ENCODE measurements at regions not wholly inside any gene's neighbourhood (a gene's known extent, or its start where the extent isn't known, plus 50 kb on each side); places are given as distances from the start of the nearest gene placed in this dataset.
"Not testable (repeated sequence)": the region's sequence is repeated elsewhere in the genome, so short reads cannot be mapped to it uniquely, and the experiment has no call there.

GRCh38 chr1:117735045-117735992 lies 129.5 kb downstream of the TENT5C start:
- no peak for TF ChIP-seq CTCF (IDR thresholded peaks at IDR 0.05; ENCODE audit: extremely low read depth, insufficient read depth, missing control alignments)
- DNase-seq (ENCODE audit: low spot score), result peak; percentile 43
- in situ Hi-C loops (cut with MboI; ENCODE audit: low pct_unique_long_range_greater_than_20kb, low sequenced_read_pairs, unreplicated experiment), result no loop called here

DNA sequence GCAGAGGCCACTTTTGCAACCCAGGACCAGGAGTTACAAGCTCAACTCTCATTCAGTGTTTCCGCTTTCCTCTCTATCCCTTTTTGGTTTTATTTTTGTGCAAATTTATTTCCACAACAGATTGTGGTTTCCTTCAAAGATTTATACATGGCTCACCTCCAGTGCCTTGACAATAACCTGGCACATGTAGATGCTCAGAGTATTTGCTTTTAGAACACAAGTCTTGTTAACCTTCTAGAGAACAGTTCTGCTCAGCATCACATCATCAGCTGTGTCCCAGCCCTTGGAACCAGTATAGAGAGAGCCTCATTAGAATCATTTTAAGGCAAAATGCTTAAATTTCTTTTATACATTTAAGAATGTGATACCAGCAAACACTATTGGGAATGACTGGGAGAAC lies 133.7 kb downstream of the TENT5C start:
- DNase-seq (ENCODE audit: low spot score), result no peak
- no peak for TF ChIP-seq CTCF (IDR thresholded peaks at IDR 0.05; ENCODE audit: extremely low read depth, insufficient read depth, missing control alignments)
- in situ Hi-C loops (cut with MboI; ENCODE audit: low pct_unique_long_range_greater_than_20kb, low sequenced_read_pairs, unreplicated experiment), result no loop called here

DNA sequence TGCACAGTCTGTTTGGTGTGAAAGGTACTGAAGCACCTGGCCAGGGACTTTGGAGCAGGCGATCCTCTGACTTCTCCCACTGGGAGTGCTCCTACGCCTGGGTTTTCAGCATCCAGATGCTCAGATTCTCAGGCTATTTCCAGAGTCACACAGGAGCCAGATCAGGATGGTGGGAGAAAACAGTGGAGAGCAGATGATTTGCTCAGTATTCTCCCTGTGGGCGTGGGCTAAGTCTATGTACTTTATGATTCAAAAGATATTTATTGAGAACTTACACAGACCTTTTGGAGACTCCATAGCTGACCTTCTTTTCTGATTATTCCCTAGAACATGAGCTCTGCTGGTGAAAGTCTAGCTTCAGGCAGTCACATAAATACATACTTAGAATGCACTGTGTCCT lies 134.6 kb downstream of the TENT5C start:
- no peak for DNase-seq (ENCODE audit: low spot score)
- TF ChIP-seq CTCF (IDR thresholded peaks at IDR 0.05; ENCODE audit: extremely low read depth, insufficient read depth, missing control alignments), result no peak
- in situ Hi-C loops (cut with MboI; ENCODE audit: low pct_unique_long_range_greater_than_20kb, low sequenced_read_pairs, unreplicated experiment), result loop anchor here (10.0 kb wide), 1 partner anchor 206 kb away; no protein-coding TSS in a partner anchor

DNA sequence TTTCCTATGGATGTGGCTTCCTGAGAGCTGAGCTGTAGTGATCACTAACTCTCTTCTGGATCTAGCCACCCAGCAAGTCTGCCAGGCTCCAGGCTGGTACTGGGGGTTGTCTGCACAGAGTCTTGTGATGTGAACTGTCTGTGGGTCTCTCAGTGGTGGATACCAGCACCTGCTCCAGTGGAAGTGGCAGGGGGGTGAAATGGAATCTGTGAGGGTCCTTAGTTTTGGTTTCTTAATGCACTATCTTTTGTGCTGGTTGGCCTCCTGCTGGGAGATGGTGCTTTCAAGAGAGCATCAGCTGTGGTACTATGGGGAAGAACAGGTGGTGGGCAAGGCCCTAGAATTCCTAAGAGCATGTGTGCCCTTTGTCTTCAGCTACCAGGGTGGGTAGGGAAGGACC lies 140.7 kb downstream of the TENT5C start:
- DNase-seq (ENCODE audit: low spot score), result not testable (repeated sequence)
- in situ Hi-C loops (cut with MboI; ENCODE audit: low pct_unique_long_range_greater_than_20kb, low sequenced_read_pairs, unreplicated experiment), result loop anchor here (10.0 kb wide), 1 partner anchor 212 kb away; no protein-coding TSS in a partner anchor

- in situ Hi-C loops (cut with MboI; ENCODE audit: low pct_unique_long_range_greater_than_20kb, low sequenced_read_pairs, unreplicated experiment), result loop anchor here (10.0 kb wide), 1 partner anchor 213 kb away; no protein-coding TSS in a partner anchor
- TF ChIP-seq CTCF (IDR thresholded peaks at IDR 0.05; ENCODE audit: extremely low read depth, insufficient read depth, missing control alignments), result no peak
- DNase-seq (ENCODE audit: low spot score), result no peak
Observed at GRCh38 chr1:117747605-117748004, 141.8 kb downstream of the TENT5C start.

- TF ChIP-seq CTCF (IDR thresholded peaks at IDR 0.05; ENCODE audit: extremely low read depth, insufficient read depth, missing control alignments), result no peak
- in situ Hi-C loops (cut with MboI; ENCODE audit: low pct_unique_long_range_greater_than_20kb, low sequenced_read_pairs, unreplicated experiment), result no loop called here
- no peak for DNase-seq (ENCODE audit: low spot score)
Observed at GRCh38 chr1:117751321-117751720, 145.5 kb downstream of the TENT5C start.

DNA sequence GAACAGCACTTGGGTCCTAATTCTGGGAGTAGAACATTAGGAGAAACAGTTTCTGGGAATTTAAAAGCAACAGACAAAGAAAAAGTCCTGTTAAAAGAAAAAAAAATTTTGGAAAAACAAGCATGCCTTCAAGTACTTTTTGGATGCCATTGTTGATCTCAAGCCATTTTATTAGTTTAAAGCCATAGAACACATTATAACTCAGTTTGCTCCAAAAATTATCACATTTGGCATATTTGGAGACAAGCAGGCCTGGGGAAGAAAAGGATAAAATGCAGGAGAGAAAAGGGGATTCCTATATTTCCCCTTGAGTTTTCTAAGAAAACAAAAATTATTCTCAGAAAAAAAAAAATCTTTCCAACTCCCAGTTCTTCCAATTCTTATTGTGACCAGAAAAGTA lies 146.8 kb downstream of the TENT5C start:
- no peak for DNase-seq (ENCODE audit: low spot score)
- in situ Hi-C loops (cut with MboI; ENCODE audit: low pct_unique_long_range_greater_than_20kb, low sequenced_read_pairs, unreplicated experiment), result no loop called here
- TF ChIP-seq CTCF (IDR thresholded peaks at IDR 0.05; ENCODE audit: extremely low read depth, insufficient read depth, missing control alignments), result no peak
